GM23338 (cell line): ENCODE measurements at regions not wholly inside any gene's neighbourhood (a gene's known extent, or its start where the extent isn't known, plus 50 kb on each side); places are given as distances from the start of the nearest gene placed in this dataset.

Source experiments
- ATAC-seq: fragments of 200-7000 bp; cut with Tn5 transposase; 3 replicates; pipeline ENCODE4 v1.9.1; 2020
- DNase-seq: peaks from one replicate; pipeline ENCODE4 v3.0.0-alpha.2; 2015; ENCODE audit warnings: low spot score
- H2AFZ ChIP-seq: fragments of 200-600 bp; sonication (generic); 2 replicates; pipeline ENCODE4 v1.8.0; 2016; ENCODE audit warnings: antibody characterized with exemption, mild to moderate bottlenecking, moderate library complexity
- H3F3A ChIP-seq: fragments of 200-600 bp; sonication (generic); replicated peaks from 2 replicates; pipeline ENCODE4 v1.8.0; 2017; ENCODE audit warnings: antibody characterized with exemption, mixed run types, low read depth
- H3K27ac ChIP-seq: fragments of 200-600 bp; sonication (generic); 2 replicates; pipeline ENCODE4 v1.6.1; 2016; ENCODE audit warnings: low read depth
- H3K27me3 ChIP-seq: fragments of 200-600 bp; sonication (generic); 2 replicates; pipeline ENCODE4 v1.8.0; 2016; ENCODE audit warnings: mild to moderate bottlenecking, mixed run types, moderate library complexity; ENCODE audit not compliant: insufficient read depth
- H3K36me3 ChIP-seq: fragments of 200-600 bp; sonication (generic); 2 replicates; pipeline ENCODE4 v1.8.0; 2016; ENCODE audit warnings: mild to moderate bottlenecking; ENCODE audit not compliant: insufficient read depth
- H3K4me1 ChIP-seq: fragments of 200-600 bp; sonication (generic); 2 replicates; pipeline ENCODE4 v1.8.0; 2016; ENCODE audit warnings: mild to moderate bottlenecking, moderate library complexity; ENCODE audit not compliant: insufficient read depth
- H3K4me2 ChIP-seq: fragments of 200-600 bp; sonication (generic); 2 replicates; pipeline ENCODE4 v1.7.1; 2017; ENCODE audit warnings: mixed run types
- H3K4me3 ChIP-seq: fragments of 200-600 bp; sonication (generic); 2 replicates; pipeline ENCODE4 v1.6.1; 2016; ENCODE audit warnings: mixed run types
- H3K79me2 ChIP-seq: fragments of 200-600 bp; sonication (generic); replicated peaks from 2 replicates; pipeline ENCODE4 v1.8.0; 2017; ENCODE audit warnings: mild to moderate bottlenecking; ENCODE audit not compliant: insufficient read depth
- H3K9me2 ChIP-seq: fragments of 200-600 bp; sonication (generic); 2 replicates; pipeline ENCODE4 v1.8.0; 2017; ENCODE audit not compliant: insufficient read depth
- H4K20me1 ChIP-seq: fragments of 200-600 bp; sonication (generic); replicated peaks from 2 replicates; pipeline ENCODE4 v1.8.0; 2017; ENCODE audit warnings: mild to moderate bottlenecking; ENCODE audit not compliant: insufficient read depth
- H3K27ac Mint-ChIP-seq: 2 replicates; pipeline ENCODE4 v1.8.0; 2020; ENCODE audit warnings: inconsistent platforms, mild to moderate bottlenecking, moderate library complexity, mixed read lengths
- H3K27me3 Mint-ChIP-seq: 3 replicates; pipeline ENCODE4 v1.8.0; 2022; ENCODE audit warnings: low read depth, mild to moderate bottlenecking, moderate library complexity, mixed read lengths, inconsistent platforms; ENCODE audit not compliant: insufficient read depth, poor library complexity
- H3K36me3 Mint-ChIP-seq: 3 replicates; pipeline ENCODE4 v1.8.0; 2021; ENCODE audit warnings: low read depth, mild to moderate bottlenecking, inconsistent platforms, moderate library complexity, mixed read lengths
- H3K4me1 Mint-ChIP-seq: 3 replicates; pipeline ENCODE4 v1.8.0; 2020; ENCODE audit warnings: mild to moderate bottlenecking, inconsistent platforms, mixed read lengths
- H3K4me3 Mint-ChIP-seq: 3 replicates; pipeline ENCODE4 v1.8.0; 2021; ENCODE audit warnings: moderate library complexity, mild to moderate bottlenecking, inconsistent platforms, mixed read lengths
- H3K9me3 Mint-ChIP-seq: 3 replicates; pipeline ENCODE4 v1.8.0; 2020; ENCODE audit warnings: moderate library complexity, mild to moderate bottlenecking, inconsistent platforms, mixed read lengths
- EZH2phosphoT487 ChIP-seq: fragments of 200-600 bp; sonication (generic); IDR thresholded peaks from one replicate; pipeline ENCODE4 v1.8.1; 2018; ENCODE audit warnings: antibody characterized with exemption; ENCODE audit not compliant: unreplicated experiment
- JUNB ChIP-seq: IDR thresholded peaks from one replicate; pipeline ENCODE4 v1.6.1; 2016; ENCODE audit warnings: antibody characterized with exemption; ENCODE audit not compliant: unreplicated experiment
- NANOG ChIP-seq: IDR thresholded peaks from 2 replicates; pipeline ENCODE4 v1.6.1; 2016; ENCODE audit warnings: antibody characterized with exemption, borderline replicate concordance
- STAT1 ChIP-seq: IDR thresholded peaks from one replicate; pipeline ENCODE4 v1.6.1; 2016; ENCODE audit warnings: antibody characterized with exemption; ENCODE audit not compliant: unreplicated experiment
- ZNF114 ChIP-seq: fragments of 250-450 bp; sonication (Bioruptor Pico); IDR thresholded peaks from 2 replicates; pipeline ENCODE4 v1.5.0; 2020; ENCODE audit warnings: mild to moderate bottlenecking, moderate library complexity
- ZNF331 ChIP-seq: fragments of 250-450 bp; sonication (Bioruptor Pico); IDR thresholded peaks from 2 replicates; pipeline ENCODE4 v1.5.0; 2020; ENCODE audit warnings: low read depth, mild to moderate bottlenecking, moderate library complexity
- TF ChIP-seq, protein P1 (sequence below): fragments of 250-450 bp; sonication (Bioruptor Pico); IDR thresholded peaks from 2 replicates; pipeline ENCODE4 v1.5.0; 2020; ENCODE audit warnings: mild to moderate bottlenecking, moderate library complexity
- TF ChIP-seq, protein P2 (sequence below), 2 experiments: fragments of 200-600 bp in 1 of 2; sonication (generic) in 1 of 2; conservative IDR thresholded peaks; 2 replicates each; pipeline versions ENCODE4 v1.5.1 to v1.6.1; 2016 to 2017; ENCODE audit warnings: antibody characterized with exemption in 2 of 2, low read depth in 2 of 2, mild to moderate bottlenecking in 2 of 2, moderate library complexity in 1 of 2
- TF ChIP-seq, protein P3 (sequence below): IDR thresholded peaks from one replicate; pipeline ENCODE4 v1.6.1; 2018; ENCODE audit warnings: antibody characterized with exemption; ENCODE audit not compliant: unreplicated experiment

DNA sequence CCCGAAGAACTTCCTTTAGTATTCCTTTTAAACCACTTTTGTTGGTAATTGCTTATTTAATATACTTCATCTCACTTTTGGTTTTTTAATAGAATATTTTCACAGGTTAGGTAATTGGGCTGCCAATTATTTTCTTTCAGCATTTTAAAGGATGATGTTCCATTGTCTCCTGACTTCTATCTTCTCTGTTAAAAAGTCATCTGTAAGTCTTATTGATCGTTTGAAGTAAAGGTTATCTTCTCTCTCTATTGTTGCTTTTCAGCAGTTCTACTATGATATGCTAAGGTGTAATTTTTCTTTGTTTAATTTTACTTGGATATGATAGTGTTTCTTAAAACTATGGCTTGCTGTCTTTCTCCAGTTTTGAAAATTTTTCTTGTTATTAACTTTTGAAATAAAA lies 307.5 kb downstream of the MAP2K4 start:
- Histone ChIP-seq H3K4me1 (no peaks in the 10 kb centered on the region), H3K36me3 (peaks cover 7% of the 10 kb centered on the region; the same call in 1 of the 2 replicates), H3K27me3 (no peaks in the 10 kb centered on the region), H4K20me1 (no peaks in the 10 kb centered on the region), H2AFZ (no peak overlapping the region), H3K9me2 (no peaks in the 10 kb centered on the region), H3K79me2 (no peaks in the 10 kb centered on the region), H3K27ac (no peak overlapping the region), H3F3A (no peaks in the 10 kb centered on the region), H3K4me3 (no peak overlapping the region), H3K4me2 (no peak overlapping the region)
- Mint-ChIP-seq H3K9me3 (peaks cover 36% of the 10 kb centered on the region), H3K4me3 (no peak overlapping the region), H3K4me1 (no peaks in the 10 kb centered on the region), H3K36me3 (peaks cover 5% of the 10 kb centered on the region; the same call in 2 of the 3 replicates), H3K27ac (no peak overlapping the region), H3K27me3 (peaks cover 4% of the 10 kb centered on the region)
- peak; percentile 5 for DNase-seq
- TF ChIP-seq NANOG: no peak
- TF ChIP-seq, protein P1, sequence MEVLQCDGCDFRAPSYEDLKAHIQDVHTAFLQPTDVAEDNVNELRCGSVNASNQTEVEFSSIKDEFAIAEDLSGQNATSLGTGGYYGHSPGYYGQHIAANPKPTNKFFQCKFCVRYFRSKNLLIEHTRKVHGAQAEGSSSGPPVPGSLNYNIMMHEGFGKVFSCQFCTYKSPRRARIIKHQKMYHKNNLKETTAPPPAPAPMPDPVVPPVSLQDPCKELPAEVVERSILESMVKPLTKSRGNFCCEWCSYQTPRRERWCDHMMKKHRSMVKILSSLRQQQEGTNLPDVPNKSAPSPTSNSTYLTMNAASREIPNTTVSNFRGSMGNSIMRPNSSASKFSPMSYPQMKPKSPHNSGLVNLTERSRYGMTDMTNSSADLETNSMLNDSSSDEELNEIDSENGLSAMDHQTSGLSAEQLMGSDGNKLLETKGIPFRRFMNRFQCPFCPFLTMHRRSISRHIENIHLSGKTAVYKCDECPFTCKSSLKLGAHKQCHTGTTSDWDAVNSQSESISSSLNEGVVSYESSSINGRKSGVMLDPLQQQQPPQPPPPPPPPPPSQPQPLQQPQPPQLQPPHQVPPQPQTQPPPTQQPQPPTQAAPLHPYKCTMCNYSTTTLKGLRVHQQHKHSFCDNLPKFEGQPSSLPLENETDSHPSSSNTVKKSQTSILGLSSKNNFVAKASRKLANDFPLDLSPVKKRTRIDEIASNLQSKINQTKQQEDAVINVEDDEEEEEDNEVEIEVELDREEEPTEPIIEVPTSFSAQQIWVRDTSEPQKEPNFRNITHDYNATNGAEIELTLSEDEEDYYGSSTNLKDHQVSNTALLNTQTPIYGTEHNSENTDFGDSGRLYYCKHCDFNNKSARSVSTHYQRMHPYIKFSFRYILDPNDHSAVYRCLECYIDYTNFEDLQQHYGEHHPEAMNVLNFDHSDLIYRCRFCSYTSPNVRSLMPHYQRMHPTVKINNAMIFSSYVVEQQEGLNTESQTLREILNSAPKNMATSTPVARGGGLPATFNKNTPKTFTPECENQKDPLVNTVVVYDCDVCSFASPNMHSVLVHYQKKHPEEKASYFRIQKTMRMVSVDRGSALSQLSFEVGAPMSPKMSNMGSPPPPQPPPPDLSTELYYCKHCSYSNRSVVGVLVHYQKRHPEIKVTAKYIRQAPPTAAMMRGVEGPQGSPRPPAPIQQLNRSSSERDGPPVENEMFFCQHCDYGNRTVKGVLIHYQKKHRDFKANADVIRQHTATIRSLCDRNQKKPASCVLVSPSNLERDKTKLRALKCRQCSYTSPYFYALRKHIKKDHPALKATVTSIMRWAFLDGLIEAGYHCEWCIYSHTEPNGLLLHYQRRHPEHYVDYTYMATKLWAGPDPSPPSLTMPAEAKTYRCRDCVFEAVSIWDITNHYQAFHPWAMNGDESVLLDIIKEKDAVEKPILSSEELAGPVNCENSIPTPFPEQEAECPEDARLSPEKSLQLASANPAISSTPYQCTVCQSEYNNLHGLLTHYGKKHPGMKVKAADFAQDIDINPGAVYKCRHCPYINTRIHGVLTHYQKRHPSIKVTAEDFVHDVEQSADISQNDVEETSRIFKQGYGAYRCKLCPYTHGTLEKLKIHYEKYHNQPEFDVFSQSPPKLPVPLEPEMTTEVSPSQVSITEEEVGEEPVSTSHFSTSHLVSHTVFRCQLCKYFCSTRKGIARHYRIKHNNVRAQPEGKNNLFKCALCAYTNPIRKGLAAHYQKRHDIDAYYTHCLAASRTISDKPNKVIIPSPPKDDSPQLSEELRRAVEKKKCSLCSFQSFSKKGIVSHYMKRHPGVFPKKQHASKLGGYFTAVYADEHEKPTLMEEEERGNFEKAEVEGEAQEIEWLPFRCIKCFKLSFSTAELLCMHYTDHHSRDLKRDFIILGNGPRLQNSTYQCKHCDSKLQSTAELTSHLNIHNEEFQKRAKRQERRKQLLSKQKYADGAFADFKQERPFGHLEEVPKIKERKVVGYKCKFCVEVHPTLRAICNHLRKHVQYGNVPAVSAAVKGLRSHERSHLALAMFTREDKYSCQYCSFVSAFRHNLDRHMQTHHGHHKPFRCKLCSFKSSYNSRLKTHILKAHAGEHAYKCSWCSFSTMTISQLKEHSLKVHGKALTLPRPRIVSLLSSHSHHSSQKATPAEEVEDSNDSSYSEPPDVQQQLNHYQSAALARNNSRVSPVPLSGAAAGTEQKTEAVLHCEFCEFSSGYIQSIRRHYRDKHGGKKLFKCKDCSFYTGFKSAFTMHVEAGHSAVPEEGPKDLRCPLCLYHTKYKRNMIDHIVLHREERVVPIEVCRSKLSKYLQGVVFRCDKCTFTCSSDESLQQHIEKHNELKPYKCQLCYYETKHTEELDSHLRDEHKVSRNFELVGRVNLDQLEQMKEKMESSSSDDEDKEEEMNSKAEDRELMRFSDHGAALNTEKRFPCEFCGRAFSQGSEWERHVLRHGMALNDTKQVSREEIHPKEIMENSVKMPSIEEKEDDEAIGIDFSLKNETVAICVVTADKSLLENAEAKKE (CRISPR knock-in tag): no peak
- TF ChIP-seq JUNB: no peak
- no peak for TF ChIP-seq ZNF114 (CRISPR knock-in tag)
- TF ChIP-seq, protein P2, sequence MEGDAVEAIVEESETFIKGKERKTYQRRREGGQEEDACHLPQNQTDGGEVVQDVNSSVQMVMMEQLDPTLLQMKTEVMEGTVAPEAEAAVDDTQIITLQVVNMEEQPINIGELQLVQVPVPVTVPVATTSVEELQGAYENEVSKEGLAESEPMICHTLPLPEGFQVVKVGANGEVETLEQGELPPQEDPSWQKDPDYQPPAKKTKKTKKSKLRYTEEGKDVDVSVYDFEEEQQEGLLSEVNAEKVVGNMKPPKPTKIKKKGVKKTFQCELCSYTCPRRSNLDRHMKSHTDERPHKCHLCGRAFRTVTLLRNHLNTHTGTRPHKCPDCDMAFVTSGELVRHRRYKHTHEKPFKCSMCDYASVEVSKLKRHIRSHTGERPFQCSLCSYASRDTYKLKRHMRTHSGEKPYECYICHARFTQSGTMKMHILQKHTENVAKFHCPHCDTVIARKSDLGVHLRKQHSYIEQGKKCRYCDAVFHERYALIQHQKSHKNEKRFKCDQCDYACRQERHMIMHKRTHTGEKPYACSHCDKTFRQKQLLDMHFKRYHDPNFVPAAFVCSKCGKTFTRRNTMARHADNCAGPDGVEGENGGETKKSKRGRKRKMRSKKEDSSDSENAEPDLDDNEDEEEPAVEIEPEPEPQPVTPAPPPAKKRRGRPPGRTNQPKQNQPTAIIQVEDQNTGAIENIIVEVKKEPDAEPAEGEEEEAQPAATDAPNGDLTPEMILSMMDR (conservative IDR thresholded peaks at IDR 0.05; ENCODE audit: low read depth in 2 of 2): no peak
- no peak for TF ChIP-seq EZH2phosphoT487
- TF ChIP-seq ZNF331 (CRISPR knock-in tag): no peak
- no peak for TF ChIP-seq STAT1
- TF ChIP-seq, protein P3, sequence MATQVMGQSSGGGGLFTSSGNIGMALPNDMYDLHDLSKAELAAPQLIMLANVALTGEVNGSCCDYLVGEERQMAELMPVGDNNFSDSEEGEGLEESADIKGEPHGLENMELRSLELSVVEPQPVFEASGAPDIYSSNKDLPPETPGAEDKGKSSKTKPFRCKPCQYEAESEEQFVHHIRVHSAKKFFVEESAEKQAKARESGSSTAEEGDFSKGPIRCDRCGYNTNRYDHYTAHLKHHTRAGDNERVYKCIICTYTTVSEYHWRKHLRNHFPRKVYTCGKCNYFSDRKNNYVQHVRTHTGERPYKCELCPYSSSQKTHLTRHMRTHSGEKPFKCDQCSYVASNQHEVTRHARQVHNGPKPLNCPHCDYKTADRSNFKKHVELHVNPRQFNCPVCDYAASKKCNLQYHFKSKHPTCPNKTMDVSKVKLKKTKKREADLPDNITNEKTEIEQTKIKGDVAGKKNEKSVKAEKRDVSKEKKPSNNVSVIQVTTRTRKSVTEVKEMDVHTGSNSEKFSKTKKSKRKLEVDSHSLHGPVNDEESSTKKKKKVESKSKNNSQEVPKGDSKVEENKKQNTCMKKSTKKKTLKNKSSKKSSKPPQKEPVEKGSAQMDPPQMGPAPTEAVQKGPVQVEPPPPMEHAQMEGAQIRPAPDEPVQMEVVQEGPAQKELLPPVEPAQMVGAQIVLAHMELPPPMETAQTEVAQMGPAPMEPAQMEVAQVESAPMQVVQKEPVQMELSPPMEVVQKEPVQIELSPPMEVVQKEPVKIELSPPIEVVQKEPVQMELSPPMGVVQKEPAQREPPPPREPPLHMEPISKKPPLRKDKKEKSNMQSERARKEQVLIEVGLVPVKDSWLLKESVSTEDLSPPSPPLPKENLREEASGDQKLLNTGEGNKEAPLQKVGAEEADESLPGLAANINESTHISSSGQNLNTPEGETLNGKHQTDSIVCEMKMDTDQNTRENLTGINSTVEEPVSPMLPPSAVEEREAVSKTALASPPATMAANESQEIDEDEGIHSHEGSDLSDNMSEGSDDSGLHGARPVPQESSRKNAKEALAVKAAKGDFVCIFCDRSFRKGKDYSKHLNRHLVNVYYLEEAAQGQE: no peak
- ATAC-seq: no peak
